ENCODE measurements at regions not wholly inside any gene's neighbourhood (a gene's known extent, or its start where the extent isn't known, plus 50 kb on each side); places are given as distances from the start of the nearest gene placed in this dataset.

GRCh38 chr3:31427623-31428022 lies 105.1 kb upstream of the STT3B start:
- H3F3A ChIP-seq (ENCODE audit: insufficient read depth, low read length): no peaks in the 10 kb centered on the region
- no peaks in the 10 kb centered on the region for H3K36me3 ChIP-seq (ENCODE audit: insufficient read depth, low read length)
- no peaks in the 10 kb centered on the region for H3K9me3 ChIP-seq (ENCODE audit: low read length)
- H3K79me2 ChIP-seq (ENCODE audit: insufficient read depth, low read length): no peaks in the 10 kb centered on the region
- H3K27ac ChIP-seq (ENCODE audit: low read depth, low read length, poor library complexity, severe bottlenecking): no peak overlapping the region
- no peak overlapping the region for H3K4me2 ChIP-seq (ENCODE audit: low read length)
- no peak overlapping the region for H3K4me3 ChIP-seq (ENCODE audit: low read depth, low read length, poor library complexity, severe bottlenecking)
- no peaks in the 10 kb centered on the region for H3K27me3 ChIP-seq (ENCODE audit: insufficient read depth, low read length)
- H3K4me1 ChIP-seq (ENCODE audit: insufficient read depth, low read length, severe bottlenecking): no peaks in the 10 kb centered on the region
- H4K20me1 ChIP-seq (ENCODE audit: insufficient read depth, low read length): no peaks in the 10 kb centered on the region
- no peak overlapping the region for H3K9ac ChIP-seq (ENCODE audit: low read length)
- TF ChIP-seq EZH2 (IDR thresholded peaks at IDR 0.05; ENCODE audit: borderline replicate concordance, low read length): no peak
- no peak for TF ChIP-seq CTCF (IDR thresholded peaks at IDR 0.05; ENCODE audit: low read length)
- H3K9me2 ChIP-seq (ENCODE audit: low read depth, low read length): no peaks in the 10 kb centered on the region
- no peak overlapping the region for H2AFZ ChIP-seq (ENCODE audit: low read length)

- Histone ChIP-seq H3K27me3 (ENCODE audit: insufficient read depth, low read length) (no peaks in the 10 kb centered on the region), H3K4me3 (ENCODE audit: low read depth, low read length, poor library complexity, severe bottlenecking) (no peak overlapping the region), H2AFZ (ENCODE audit: low read length) (no peak overlapping the region), H3K27ac (ENCODE audit: low read depth, low read length, poor library complexity, severe bottlenecking) (no peak overlapping the region), H3K9me2 (ENCODE audit: low read depth, low read length) (no peaks in the 10 kb centered on the region), H4K20me1 (ENCODE audit: insufficient read depth, low read length) (no peaks in the 10 kb centered on the region), H3F3A (ENCODE audit: insufficient read depth, low read length) (no peaks in the 10 kb centered on the region), H3K79me2 (ENCODE audit: insufficient read depth, low read length) (no peaks in the 10 kb centered on the region), H3K36me3 (ENCODE audit: insufficient read depth, low read length) (no peaks in the 10 kb centered on the region), H3K9me3 (ENCODE audit: low read length) (no peaks in the 10 kb centered on the region), H3K4me2 (ENCODE audit: low read length) (no peak overlapping the region), H3K4me1 (ENCODE audit: insufficient read depth, low read length, severe bottlenecking) (no peaks in the 10 kb centered on the region), H3K9ac (ENCODE audit: low read length) (no peak overlapping the region)
- TF ChIP-seq CTCF (IDR thresholded peaks at IDR 0.05; ENCODE audit: low read length) (no peak), EZH2 (IDR thresholded peaks at IDR 0.05; ENCODE audit: borderline replicate concordance, low read length) (no peak)
Observed at GRCh38 chr3:31431321-31431720, 101.4 kb upstream of the STT3B start.

- no peaks in the 10 kb centered on the region for H3K27me3 ChIP-seq (ENCODE audit: insufficient read depth, low read length)
- H4K20me1 ChIP-seq (ENCODE audit: insufficient read depth, low read length): no peaks in the 10 kb centered on the region
- no peaks in the 10 kb centered on the region for H3K4me1 ChIP-seq (ENCODE audit: insufficient read depth, low read length, severe bottlenecking)
- TF ChIP-seq CTCF (IDR thresholded peaks at IDR 0.05; ENCODE audit: low read length) (no peak), EZH2 (IDR thresholded peaks at IDR 0.05; ENCODE audit: borderline replicate concordance, low read length) (no peak)
- no peaks in the 10 kb centered on the region; the same call in 1 of the 2 replicates for H3K9me3 ChIP-seq (ENCODE audit: low read length)
- no peaks in the 10 kb centered on the region for H3K79me2 ChIP-seq (ENCODE audit: insufficient read depth, low read length)
- no peak overlapping the region for H3K4me2 ChIP-seq (ENCODE audit: low read length)
- no peak overlapping the region for H3K27ac ChIP-seq (ENCODE audit: low read depth, low read length, poor library complexity, severe bottlenecking)
- H3K9me2 ChIP-seq (ENCODE audit: low read depth, low read length): no peaks in the 10 kb centered on the region
- no peak overlapping the region for H2AFZ ChIP-seq (ENCODE audit: low read length)
- no peak overlapping the region for H3K9ac ChIP-seq (ENCODE audit: low read length)
- no peaks in the 10 kb centered on the region for H3K36me3 ChIP-seq (ENCODE audit: insufficient read depth, low read length)
- H3F3A ChIP-seq (ENCODE audit: insufficient read depth, low read length): no peaks in the 10 kb centered on the region
- H3K4me3 ChIP-seq (ENCODE audit: low read depth, low read length, poor library complexity, severe bottlenecking): no peak overlapping the region
Observed at GRCh38 chr3:31432897-31433678, 99.6 kb upstream of the STT3B start.
